OCI-LY3 (cell line): ENCODE measurements at regions not wholly inside any gene's neighbourhood (a gene's known extent, or its start where the extent isn't known, plus 50 kb on each side); places are given as distances from the start of the nearest gene placed in this dataset.

Experiments used
- CTCF ChIP-seq: fragments of 200-600, 300-600 bp; sonication (generic); IDR thresholded peaks from 2 replicates; pipeline ENCODE4 v1.5.1; 2014; ENCODE audit warnings: antibody characterized with exemption, low read length, low read depth
- EZH2phosphoT487 ChIP-seq: fragments of 200-600 bp; shearing (Covaris generic); IDR thresholded peaks from 2 replicates; pipeline ENCODE4 v1.6.1; 2018; ENCODE audit warnings: antibody characterized with exemption, mixed run types, low read depth

DNA sequence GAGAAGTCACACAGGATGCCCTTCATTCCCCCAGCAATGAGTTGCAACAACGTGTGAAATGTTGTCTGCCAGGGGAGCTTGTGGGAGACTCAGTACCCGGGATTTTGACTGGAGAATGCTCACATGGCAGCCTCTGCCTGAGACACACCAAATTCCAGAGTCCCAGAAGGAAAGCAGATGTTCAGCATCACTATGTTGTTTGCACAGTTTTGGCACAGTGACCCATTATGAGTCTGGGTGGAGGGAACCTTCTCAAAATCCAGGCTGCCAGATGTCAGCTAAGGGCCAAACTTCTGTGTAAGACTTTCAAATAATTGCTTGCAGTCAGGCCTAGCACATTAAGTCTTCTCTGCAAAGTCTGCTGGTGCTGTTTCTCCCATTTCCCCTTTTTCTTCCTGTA is 1029.7 kb upstream of the TENM3 start:
- no peak for TF ChIP-seq CTCF
- no peak for TF ChIP-seq EZH2phosphoT487
